Tibial artery (tissue), 4 donors: ENCODE measurements at regions not wholly inside any gene's neighbourhood (a gene's known extent, or its start where the extent isn't known, plus 50 kb on each side); places are given as distances from the start of the nearest gene placed in this dataset.

Experiments
- DNase-seq, 2 donors: peaks; one replicate each; pipeline ENCODE4 v3.0.0-alpha.2; 2019
- H3K27ac ChIP-seq, 2 donors: fragments of 200-600 bp; sonication (generic) in 1 of 2; 1 replicate in 1 of 2; 2 replicates in 1 of 2; pipeline ENCODE4 v1.5.1; 2018 to 2019; ENCODE audit warnings: mild to moderate bottlenecking in 1 of 2
- H3K27me3 ChIP-seq, 2 donors: fragments of 200-600 bp; sonication (generic) in 1 of 2; one replicate each; pipeline versions ENCODE4 v1.5.1 to v1.6.0; 2016 to 2019
- H3K36me3 ChIP-seq, 3 donors: fragments of 200-600 bp; sonication (generic) in 2 of 3; one replicate each; pipeline ENCODE4 v1.5.1; 2016 to 2019; ENCODE audit warnings: mild to moderate bottlenecking in 2 of 3
- H3K4me1 ChIP-seq, 4 donors: fragments of 200-600 bp; sonication (generic) in 2 of 4; 1 replicate in 3 of 4; 2 replicates in 1 of 4; pipeline ENCODE4 v1.5.1; 2016 to 2019
- H3K4me3 ChIP-seq, 2 donors: fragments of 200-600 bp; sonication (generic) in 1 of 2; 1 replicate in 1 of 2; 2 replicates in 1 of 2; pipeline ENCODE4 v1.5.1; 2018 to 2019; ENCODE audit warnings: mild to moderate bottlenecking in 2 of 2
- H3K9me3 ChIP-seq, 3 donors: fragments of 200-600 bp; sonication (generic) in 1 of 3; one replicate each; pipeline ENCODE4 v1.5.1; 2016 to 2019
- intact Hi-C: fragments of 100-400 bp; cut with DNase I; formaldehyde crosslinking; loops from one replicate; pipeline ENCODE4 v1.15.0; 2023; ENCODE audit warnings: low total_unique reads
- TF ChIP-seq, protein P1 (sequence below), 2 experiments: fragments of 200-600 bp in 1 of 2; fragments of 450-650 bp in 1 of 2; IDR thresholded peaks; one replicate each; pipeline ENCODE4 v1.5.1; 2017 to 2019; ENCODE audit warnings: antibody characterized with exemption in 2 of 2, mild to moderate bottlenecking in 1 of 2, moderate library complexity in 1 of 2

DNA sequence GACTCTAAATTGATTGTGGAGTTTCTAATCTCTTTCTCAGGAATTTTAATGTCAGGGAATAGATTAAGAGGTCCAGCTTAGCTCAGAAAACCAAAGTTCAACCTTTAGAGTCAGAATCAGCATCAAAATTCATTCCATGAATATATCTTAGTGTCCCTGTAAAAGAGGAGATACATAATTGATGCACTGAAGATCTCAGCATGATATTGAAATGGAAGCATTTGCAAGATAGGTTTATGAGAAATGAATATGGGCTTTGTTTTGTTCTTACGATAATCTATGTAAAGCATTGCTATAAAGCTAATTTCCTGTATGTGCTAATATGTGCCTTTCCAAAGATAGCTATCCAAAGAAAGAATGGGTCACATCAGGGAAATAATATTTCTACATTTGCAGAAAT lies 404.5 kb upstream of the HSF2 start:
- no peak overlapping the region for H3K4me3 ChIP-seq
- intact Hi-C loops: no loop called here
- no peak for DNase-seq
- TF ChIP-seq, protein P1, sequence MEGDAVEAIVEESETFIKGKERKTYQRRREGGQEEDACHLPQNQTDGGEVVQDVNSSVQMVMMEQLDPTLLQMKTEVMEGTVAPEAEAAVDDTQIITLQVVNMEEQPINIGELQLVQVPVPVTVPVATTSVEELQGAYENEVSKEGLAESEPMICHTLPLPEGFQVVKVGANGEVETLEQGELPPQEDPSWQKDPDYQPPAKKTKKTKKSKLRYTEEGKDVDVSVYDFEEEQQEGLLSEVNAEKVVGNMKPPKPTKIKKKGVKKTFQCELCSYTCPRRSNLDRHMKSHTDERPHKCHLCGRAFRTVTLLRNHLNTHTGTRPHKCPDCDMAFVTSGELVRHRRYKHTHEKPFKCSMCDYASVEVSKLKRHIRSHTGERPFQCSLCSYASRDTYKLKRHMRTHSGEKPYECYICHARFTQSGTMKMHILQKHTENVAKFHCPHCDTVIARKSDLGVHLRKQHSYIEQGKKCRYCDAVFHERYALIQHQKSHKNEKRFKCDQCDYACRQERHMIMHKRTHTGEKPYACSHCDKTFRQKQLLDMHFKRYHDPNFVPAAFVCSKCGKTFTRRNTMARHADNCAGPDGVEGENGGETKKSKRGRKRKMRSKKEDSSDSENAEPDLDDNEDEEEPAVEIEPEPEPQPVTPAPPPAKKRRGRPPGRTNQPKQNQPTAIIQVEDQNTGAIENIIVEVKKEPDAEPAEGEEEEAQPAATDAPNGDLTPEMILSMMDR (IDR thresholded peaks at IDR 0.05): no peak
- H3K27ac ChIP-seq: no peak overlapping the region
- H3K4me1 ChIP-seq: no peaks in the 10 kb centered on the region
- H3K27me3 ChIP-seq: no peaks in the 10 kb centered on the region
- no peaks in the 10 kb centered on the region for H3K36me3 ChIP-seq
- H3K9me3 ChIP-seq: no peaks in the 10 kb centered on the region

DNA sequence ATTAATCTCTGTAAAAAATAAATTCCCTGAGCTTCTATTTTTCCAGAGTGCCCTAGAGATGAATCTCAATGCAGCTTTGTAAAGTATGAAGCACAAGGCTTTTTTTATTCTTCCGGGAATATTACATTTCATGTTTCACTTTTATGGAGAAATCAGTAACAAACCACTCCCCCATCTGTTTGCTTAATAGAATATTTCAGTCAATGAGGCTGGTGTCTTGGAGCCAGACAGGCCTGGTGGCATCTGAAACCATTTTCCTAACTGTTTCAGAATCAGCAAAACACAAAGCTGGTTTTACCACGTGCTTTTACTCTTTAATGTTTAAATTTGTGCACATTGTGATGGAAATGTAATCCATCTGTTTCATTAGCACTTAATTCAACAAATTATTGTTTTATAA lies 400.8 kb upstream of the HSF2 start:
- no peak overlapping the region for H3K27ac ChIP-seq
- DNase-seq: no peak
- TF ChIP-seq, protein P1 (IDR thresholded peaks at IDR 0.05): no peak
- no peaks in the 10 kb centered on the region for H3K9me3 ChIP-seq
- no peaks in the 10 kb centered on the region for H3K27me3 ChIP-seq
- intact Hi-C loops: no loop called here
- H3K36me3 ChIP-seq: no peaks in the 10 kb centered on the region
- no peak overlapping the region for H3K4me3 ChIP-seq
- no peaks in the 10 kb centered on the region for H3K4me1 ChIP-seq

DNA sequence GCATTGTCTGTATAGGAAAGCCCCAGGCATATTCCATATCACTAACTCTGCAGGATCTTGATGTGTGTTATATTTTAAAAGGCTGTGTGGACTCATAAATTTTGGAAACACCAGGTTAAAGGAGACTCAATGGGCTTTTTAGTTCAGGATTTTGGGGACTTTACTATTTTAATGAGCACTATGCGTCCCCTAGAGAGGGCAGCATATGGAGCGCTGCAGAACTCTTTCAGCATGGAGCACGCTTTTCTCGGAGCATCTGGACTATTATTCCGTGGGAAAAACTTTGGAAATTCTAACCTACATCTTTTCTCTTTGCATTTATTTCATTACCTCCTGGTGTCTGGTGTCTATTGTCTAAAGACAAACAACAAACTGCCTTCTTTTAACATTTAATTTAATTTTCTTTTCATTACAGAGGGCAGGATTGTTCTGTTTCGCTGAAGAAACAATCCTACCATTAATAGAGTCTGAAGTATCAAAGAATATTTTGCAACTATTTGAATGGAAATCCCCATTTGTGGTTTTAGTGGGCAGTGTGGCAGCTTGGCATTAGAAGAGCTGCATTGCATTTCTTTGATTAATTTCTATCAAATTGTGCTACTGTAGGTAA lies 399.9 kb upstream of the HSF2 start:
- TF ChIP-seq, protein P1 (IDR thresholded peaks at IDR 0.05): no peak
- no peaks in the 10 kb centered on the region for H3K36me3 ChIP-seq
- intact Hi-C loops: no loop called here

DNA sequence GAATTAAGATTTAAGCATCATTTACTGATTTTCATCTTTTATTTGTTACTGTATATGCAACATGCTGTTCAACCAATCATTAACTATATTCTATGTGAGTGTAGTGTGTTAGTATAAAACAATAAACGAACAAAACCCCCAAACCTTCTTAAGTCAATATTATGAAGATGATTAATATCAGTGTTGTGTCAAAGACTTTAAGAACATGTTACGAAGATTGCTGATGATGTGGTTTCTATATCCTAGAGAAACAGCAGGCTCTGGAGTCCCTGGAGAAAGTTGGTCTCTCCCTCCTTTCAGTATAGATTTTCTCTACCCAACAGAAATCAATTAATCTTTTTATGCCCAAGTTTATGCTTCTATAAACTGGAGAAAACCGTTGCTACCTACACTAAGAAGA lies 393.8 kb upstream of the HSF2 start:
- Histone ChIP-seq H3K27me3 (no peaks in the 10 kb centered on the region), H3K36me3 (no peaks in the 10 kb centered on the region), H3K4me1 (no peaks in the 10 kb centered on the region), H3K4me3 (no peak overlapping the region), H3K27ac (no peak overlapping the region), H3K9me3 (no peaks in the 10 kb centered on the region)
- intact Hi-C loops: no loop called here
- DNase-seq: no peak
- TF ChIP-seq, protein P1 (IDR thresholded peaks at IDR 0.05): no peak

More for the DNA sequence above, 399.9 kb upstream of the HSF2 start:
- Histone ChIP-seq H3K4me3 (no peak overlapping the region), H3K27me3 (no peaks in the 10 kb centered on the region), H3K27ac (no peak overlapping the region), H3K4me1 (no peaks in the 10 kb centered on the region), H3K9me3 (no peaks in the 10 kb centered on the region)
- DNase-seq: no peak

DNA sequence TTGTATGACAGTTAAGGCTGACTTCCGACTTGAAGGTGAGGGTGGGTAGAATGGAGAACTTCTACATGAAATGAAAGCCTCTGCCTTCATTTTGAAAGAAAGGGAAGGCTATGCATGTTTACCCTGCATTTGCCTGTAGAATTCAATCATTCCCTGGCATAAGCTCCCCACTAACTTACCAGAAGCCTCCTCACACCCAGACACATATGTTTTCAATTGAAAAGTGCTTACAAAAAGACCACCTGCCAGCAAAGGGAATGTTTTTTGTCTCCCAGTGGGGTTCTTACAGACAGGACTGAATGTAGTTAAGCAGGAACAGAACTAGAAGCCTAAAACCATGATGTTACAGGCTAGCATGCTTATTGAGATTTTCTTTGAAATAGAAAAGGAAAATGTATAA lies 392.1 kb upstream of the HSF2 start:
- H3K36me3 ChIP-seq: no peaks in the 10 kb centered on the region
- no peaks in the 10 kb centered on the region for H3K27me3 ChIP-seq
- H3K27ac ChIP-seq: no peak overlapping the region
- H3K4me1 ChIP-seq: no peaks in the 10 kb centered on the region
- intact Hi-C loops: no loop called here
- no peak for DNase-seq
- TF ChIP-seq, protein P1 (IDR thresholded peaks at IDR 0.05): no peak
- no peak overlapping the region for H3K4me3 ChIP-seq
- no peaks in the 10 kb centered on the region for H3K9me3 ChIP-seq
